Liver (tissue), 8 donors: ENCODE measurements at regions not wholly inside any gene's neighbourhood (a gene's known extent, or its start where the extent isn't known, plus 50 kb on each side); places are given as distances from the start of the nearest gene placed in this dataset.

ENCODE experiments used
- DNase-seq: peaks from one replicate; pipeline ENCODE4 v3.0.0-alpha.2; 2017; ENCODE audit warnings: low spot score
- H3K27ac ChIP-seq, 2 donors: one replicate each; pipeline ENCODE4 v1.7.0; 2013; ENCODE audit warnings: inconsistent platforms in 2 of 2, low read length in 2 of 2, control low read depth in 1 of 2, low read depth in 1 of 2, mild to moderate bottlenecking in 1 of 2
- H3K27me3 ChIP-seq, 4 donors: one replicate each; pipeline versions ENCODE4 v1.6.1 to v1.7.0; 2013; ENCODE audit warnings: low read length in 3 of 4, inconsistent platforms in 1 of 4, mild to moderate bottlenecking in 1 of 4, moderate library complexity in 1 of 4; ENCODE audit not compliant: control insufficient read depth in 4 of 4, insufficient read depth in 4 of 4
- H3K36me3 ChIP-seq, 4 donors: one replicate each; pipeline versions ENCODE4 v1.6.1 to v1.7.0; 2013; ENCODE audit warnings: low read length in 3 of 4, mild to moderate bottlenecking in 3 of 4, low read depth in 1 of 4, moderate library complexity in 1 of 4; ENCODE audit not compliant: control insufficient read depth in 4 of 4, insufficient read depth in 3 of 4
- H3K4me1 ChIP-seq, 4 donors: one replicate each; pipeline versions ENCODE4 v1.6.1 to v1.7.0; 2013; ENCODE audit warnings: low read length in 3 of 4, mild to moderate bottlenecking in 3 of 4, moderate library complexity in 1 of 4; ENCODE audit not compliant: control insufficient read depth in 4 of 4, insufficient read depth in 4 of 4
- H3K4me3 ChIP-seq, 3 donors: one replicate each; pipeline versions ENCODE4 v1.6.1 to v1.7.0; 2013; ENCODE audit warnings: low read length in 3 of 3, control low read depth in 1 of 3, low read depth in 1 of 3, mild to moderate bottlenecking in 1 of 3
- H3K9ac ChIP-seq, 2 donors: one replicate each; pipeline ENCODE4 v1.7.0; 2013; ENCODE audit warnings: low read length in 2 of 2, mild to moderate bottlenecking in 2 of 2, moderate library complexity in 2 of 2, control low read depth in 1 of 2, low read depth in 1 of 2
- H3K9me3 ChIP-seq, 4 donors: one replicate each; pipeline versions ENCODE4 v1.6.1 to v1.7.0; 2013; ENCODE audit warnings: low read length in 3 of 4; ENCODE audit not compliant: control insufficient read depth in 4 of 4
- EGR1 ChIP-seq, 2 donors: IDR thresholded peaks; 2 replicates each; pipeline ENCODE4 v1.6.1; 2016 to 2018; ENCODE audit warnings: antibody characterized with exemption in 2 of 2, low read depth in 2 of 2
- FOXA1 ChIP-seq: IDR thresholded peaks from 2 replicates; pipeline ENCODE4 v1.6.1; 2016; ENCODE audit warnings: antibody characterized with exemption
- FOXA2 ChIP-seq: IDR thresholded peaks from 2 replicates; pipeline ENCODE4 v1.6.1; 2016; ENCODE audit warnings: antibody characterized with exemption
- GABPA ChIP-seq, 2 donors: IDR thresholded peaks in 1 of 2; conservative IDR thresholded peaks in 1 of 2; 2 replicates each; pipeline ENCODE4 v1.6.1; 2016; ENCODE audit warnings: antibody characterized with exemption in 2 of 2, mild to moderate bottlenecking in 1 of 2, moderate library complexity in 1 of 2
- HNF4A ChIP-seq, 2 donors: conservative IDR thresholded peaks; 2 replicates each; pipeline ENCODE4 v1.6.1; 2016; ENCODE audit warnings: antibody characterized with exemption in 2 of 2, mild to moderate bottlenecking in 2 of 2
- HNF4G ChIP-seq: IDR thresholded peaks from 2 replicates; pipeline ENCODE4 v1.6.1; 2016; ENCODE audit warnings: antibody characterized with exemption
- NR2F2 ChIP-seq: IDR thresholded peaks from 2 replicates; pipeline ENCODE4 v1.6.1; 2016; ENCODE audit warnings: antibody characterized with exemption
- RAD21 ChIP-seq, 2 donors: IDR thresholded peaks; 2 replicates each; pipeline ENCODE4 v1.6.1; 2016; ENCODE audit warnings: antibody characterized with exemption in 2 of 2, mild to moderate bottlenecking in 2 of 2
- RXRA ChIP-seq, 2 donors: IDR thresholded peaks; 2 replicates each; pipeline ENCODE4 v1.6.1; 2017 to 2018; ENCODE audit warnings: antibody characterized with exemption in 2 of 2, mild to moderate bottlenecking in 1 of 2
- SP1 ChIP-seq: IDR thresholded peaks from 2 replicates; pipeline ENCODE4 v1.6.1; 2018; ENCODE audit warnings: antibody characterized with exemption, mild to moderate bottlenecking
- TAF1 ChIP-seq: conservative IDR thresholded peaks from 2 replicates; pipeline ENCODE4 v1.6.1; 2016; ENCODE audit warnings: antibody characterized with exemption, mild to moderate bottlenecking
- WGBS: extraction: QIAGEN DNeasy Blood & Tissue Kit; methylation state at CpG from one replicate; pipeline ENCODE4 v1.1.7; 2013; 5-methylcytosine and 5-hydroxymethylcytosine counted together
- TF ChIP-seq, protein P1 (sequence below): fragments of 150-350 bp; IDR thresholded peaks from 2 replicates; pipeline ENCODE4 v1.5.1; 2017; ENCODE audit warnings: improper control_type of control experiment, low read depth, low read length; ENCODE audit not compliant: missing input control
- TF ChIP-seq, protein P2 (sequence below): IDR thresholded peaks from 2 replicates; pipeline ENCODE4 v1.6.1; 2016; ENCODE audit warnings: antibody characterized with exemption
- TF ChIP-seq, protein P3 (sequence below): IDR thresholded peaks from 2 replicates; pipeline ENCODE4 v1.6.1; 2016; ENCODE audit warnings: antibody characterized with exemption
- TF ChIP-seq, protein P4 (sequence below): IDR thresholded peaks from 2 replicates; pipeline ENCODE4 v1.6.1; 2016; ENCODE audit warnings: antibody characterized with exemption, mild to moderate bottlenecking
- donor health status: healthy.
- donor health status: healthy.
- donor health status: healthy.
- donor health status: healthy.
- donor health status: healthy.

DNA sequence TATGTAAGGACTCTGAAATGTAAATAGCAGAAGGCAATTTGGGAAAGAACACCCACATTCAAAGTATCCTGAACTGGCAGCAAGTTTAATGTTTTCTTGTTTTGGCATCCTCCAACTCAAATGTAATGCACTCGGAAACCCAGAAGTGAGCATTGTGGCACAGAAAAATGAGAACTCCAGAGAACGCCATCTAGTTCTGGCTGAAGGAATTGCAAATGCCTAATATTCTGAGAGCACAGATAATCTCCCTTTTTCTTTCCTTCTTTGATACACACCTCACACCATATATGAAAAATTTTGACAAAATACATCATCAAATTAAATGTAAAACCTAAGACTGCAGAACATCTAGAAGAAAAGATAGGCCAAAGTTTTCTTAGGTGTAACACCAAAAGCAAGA is 52.1 kb downstream of the PWWP3B start:
- H3K36me3 ChIP-seq = no peaks in the 10 kb centered on the region
- no peak overlapping the region for H3K27ac ChIP-seq
- DNase-seq = no peak
- no peak overlapping the region for H3K4me3 ChIP-seq
- peaks cover 0 to 2% (median 0%) of the 10 kb centered on the region in 4 donors for H3K27me3 ChIP-seq
- TF ChIP-seq, protein P1, sequence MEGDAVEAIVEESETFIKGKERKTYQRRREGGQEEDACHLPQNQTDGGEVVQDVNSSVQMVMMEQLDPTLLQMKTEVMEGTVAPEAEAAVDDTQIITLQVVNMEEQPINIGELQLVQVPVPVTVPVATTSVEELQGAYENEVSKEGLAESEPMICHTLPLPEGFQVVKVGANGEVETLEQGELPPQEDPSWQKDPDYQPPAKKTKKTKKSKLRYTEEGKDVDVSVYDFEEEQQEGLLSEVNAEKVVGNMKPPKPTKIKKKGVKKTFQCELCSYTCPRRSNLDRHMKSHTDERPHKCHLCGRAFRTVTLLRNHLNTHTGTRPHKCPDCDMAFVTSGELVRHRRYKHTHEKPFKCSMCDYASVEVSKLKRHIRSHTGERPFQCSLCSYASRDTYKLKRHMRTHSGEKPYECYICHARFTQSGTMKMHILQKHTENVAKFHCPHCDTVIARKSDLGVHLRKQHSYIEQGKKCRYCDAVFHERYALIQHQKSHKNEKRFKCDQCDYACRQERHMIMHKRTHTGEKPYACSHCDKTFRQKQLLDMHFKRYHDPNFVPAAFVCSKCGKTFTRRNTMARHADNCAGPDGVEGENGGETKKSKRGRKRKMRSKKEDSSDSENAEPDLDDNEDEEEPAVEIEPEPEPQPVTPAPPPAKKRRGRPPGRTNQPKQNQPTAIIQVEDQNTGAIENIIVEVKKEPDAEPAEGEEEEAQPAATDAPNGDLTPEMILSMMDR = peak; percentile 38
- peak; percentile 56 to 72 for TF ChIP-seq RAD21 (IDR thresholded peaks at IDR 0.05)
- no peak for TF ChIP-seq GABPA (IDR thresholded peaks at IDR 0.05 in 1 of 2, conservative IDR thresholded peaks at IDR 0.05 in 1 of 2)
- WGBS = 15% methylated on average over 2 of the region's 2 CpGs
- no peaks in the 10 kb centered on the region for H3K9me3 ChIP-seq
- H3K9ac ChIP-seq = no peak overlapping the region
- no peaks in the 10 kb centered on the region for H3K4me1 ChIP-seq

DNA sequence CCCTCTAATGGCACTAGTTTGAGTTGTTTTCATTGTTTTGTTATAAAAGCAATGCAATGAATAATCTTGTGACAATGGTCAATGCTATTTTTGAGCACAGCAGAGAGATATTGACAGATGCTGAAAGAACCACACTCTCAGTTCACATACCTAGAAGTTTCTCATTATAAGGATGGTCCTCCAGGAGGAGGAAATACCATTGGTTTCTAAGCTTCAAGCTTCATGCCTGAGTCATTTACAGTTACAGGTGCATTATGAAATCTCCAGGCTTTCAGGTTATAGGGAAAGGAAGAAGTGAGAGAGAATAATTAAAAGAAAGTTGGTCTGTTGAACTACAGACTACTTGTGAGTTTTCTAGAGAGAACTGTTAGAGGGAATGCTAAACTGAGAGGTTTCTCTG is 75.3 kb downstream of the PWWP3B start:
- H3K9me3 ChIP-seq = no peaks in the 10 kb centered on the region
- H3K27ac ChIP-seq = no peak overlapping the region
- no peak overlapping the region for H3K4me3 ChIP-seq
- H3K4me1 ChIP-seq = no peaks in the 10 kb centered on the region
- TF ChIP-seq NR2F2 = no peak
- TF ChIP-seq, protein P1 = no peak
- no peaks in the 10 kb centered on the region for H3K27me3 ChIP-seq
- H3K36me3 ChIP-seq = no peaks in the 10 kb centered on the region
- no peak for DNase-seq
- no peak overlapping the region for H3K9ac ChIP-seq

DNA sequence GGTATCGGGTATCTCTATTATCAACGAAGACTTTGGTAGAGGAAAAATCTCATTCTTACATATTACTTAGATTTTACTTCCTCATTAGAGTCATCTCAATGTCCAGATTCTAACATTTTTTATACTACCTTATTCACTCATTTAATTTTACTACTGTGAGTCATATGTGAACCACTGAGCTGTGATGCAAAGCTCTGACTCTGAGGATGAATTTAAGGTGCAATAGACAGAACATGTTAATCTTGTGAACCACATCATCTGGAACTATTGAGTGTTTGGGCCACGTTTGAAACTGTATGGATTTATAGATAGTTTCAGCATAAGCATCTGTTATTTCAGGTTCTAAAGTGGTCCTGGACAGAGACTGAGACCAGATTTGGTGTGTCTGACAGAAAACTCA is 78.4 kb downstream of the PWWP3B start:
- Histone ChIP-seq H3K36me3 (no peaks in the 10 kb centered on the region), H3K4me1 (no peaks in the 10 kb centered on the region), H3K9me3 (no peaks in the 10 kb centered on the region), H3K9ac (no peak overlapping the region), H3K27me3 (no peaks in the 10 kb centered on the region), H3K4me3 (no peak overlapping the region), H3K27ac (no peak overlapping the region)
- TF ChIP-seq, protein P2, sequence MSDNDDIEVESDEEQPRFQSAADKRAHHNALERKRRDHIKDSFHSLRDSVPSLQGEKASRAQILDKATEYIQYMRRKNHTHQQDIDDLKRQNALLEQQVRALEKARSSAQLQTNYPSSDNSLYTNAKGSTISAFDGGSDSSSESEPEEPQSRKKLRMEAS = no peak
- TF ChIP-seq FOXA2 (no peak), SP1 (no peak), NR2F2 (no peak), HNF4G (no peak), RAD21 (IDR thresholded peaks at IDR 0.05) (no peak), HNF4A (conservative IDR thresholded peaks at IDR 0.05) (no peak), RXRA (IDR thresholded peaks at IDR 0.05) (no peak), EGR1 (IDR thresholded peaks at IDR 0.05; ENCODE audit: low read depth in 2 of 2) (no peak), GABPA (IDR thresholded peaks at IDR 0.05 in 1 of 2, conservative IDR thresholded peaks at IDR 0.05 in 1 of 2) (no peak), TAF1 (no peak), FOXA1 (no peak)
- TF ChIP-seq, protein P1 = no peak
- TF ChIP-seq, protein P3, sequence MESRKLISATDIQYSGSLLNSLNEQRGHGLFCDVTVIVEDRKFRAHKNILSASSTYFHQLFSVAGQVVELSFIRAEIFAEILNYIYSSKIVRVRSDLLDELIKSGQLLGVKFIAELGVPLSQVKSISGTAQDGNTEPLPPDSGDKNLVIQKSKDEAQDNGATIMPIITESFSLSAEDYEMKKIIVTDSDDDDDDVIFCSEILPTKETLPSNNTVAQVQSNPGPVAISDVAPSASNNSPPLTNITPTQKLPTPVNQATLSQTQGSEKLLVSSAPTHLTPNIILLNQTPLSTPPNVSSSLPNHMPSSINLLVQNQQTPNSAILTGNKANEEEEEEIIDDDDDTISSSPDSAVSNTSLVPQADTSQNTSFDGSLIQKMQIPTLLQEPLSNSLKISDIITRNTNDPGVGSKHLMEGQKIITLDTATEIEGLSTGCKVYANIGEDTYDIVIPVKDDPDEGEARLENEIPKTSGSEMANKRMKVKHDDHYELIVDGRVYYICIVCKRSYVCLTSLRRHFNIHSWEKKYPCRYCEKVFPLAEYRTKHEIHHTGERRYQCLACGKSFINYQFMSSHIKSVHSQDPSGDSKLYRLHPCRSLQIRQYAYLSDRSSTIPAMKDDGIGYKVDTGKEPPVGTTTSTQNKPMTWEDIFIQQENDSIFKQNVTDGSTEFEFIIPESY = no peak
- TF ChIP-seq, protein P4, sequence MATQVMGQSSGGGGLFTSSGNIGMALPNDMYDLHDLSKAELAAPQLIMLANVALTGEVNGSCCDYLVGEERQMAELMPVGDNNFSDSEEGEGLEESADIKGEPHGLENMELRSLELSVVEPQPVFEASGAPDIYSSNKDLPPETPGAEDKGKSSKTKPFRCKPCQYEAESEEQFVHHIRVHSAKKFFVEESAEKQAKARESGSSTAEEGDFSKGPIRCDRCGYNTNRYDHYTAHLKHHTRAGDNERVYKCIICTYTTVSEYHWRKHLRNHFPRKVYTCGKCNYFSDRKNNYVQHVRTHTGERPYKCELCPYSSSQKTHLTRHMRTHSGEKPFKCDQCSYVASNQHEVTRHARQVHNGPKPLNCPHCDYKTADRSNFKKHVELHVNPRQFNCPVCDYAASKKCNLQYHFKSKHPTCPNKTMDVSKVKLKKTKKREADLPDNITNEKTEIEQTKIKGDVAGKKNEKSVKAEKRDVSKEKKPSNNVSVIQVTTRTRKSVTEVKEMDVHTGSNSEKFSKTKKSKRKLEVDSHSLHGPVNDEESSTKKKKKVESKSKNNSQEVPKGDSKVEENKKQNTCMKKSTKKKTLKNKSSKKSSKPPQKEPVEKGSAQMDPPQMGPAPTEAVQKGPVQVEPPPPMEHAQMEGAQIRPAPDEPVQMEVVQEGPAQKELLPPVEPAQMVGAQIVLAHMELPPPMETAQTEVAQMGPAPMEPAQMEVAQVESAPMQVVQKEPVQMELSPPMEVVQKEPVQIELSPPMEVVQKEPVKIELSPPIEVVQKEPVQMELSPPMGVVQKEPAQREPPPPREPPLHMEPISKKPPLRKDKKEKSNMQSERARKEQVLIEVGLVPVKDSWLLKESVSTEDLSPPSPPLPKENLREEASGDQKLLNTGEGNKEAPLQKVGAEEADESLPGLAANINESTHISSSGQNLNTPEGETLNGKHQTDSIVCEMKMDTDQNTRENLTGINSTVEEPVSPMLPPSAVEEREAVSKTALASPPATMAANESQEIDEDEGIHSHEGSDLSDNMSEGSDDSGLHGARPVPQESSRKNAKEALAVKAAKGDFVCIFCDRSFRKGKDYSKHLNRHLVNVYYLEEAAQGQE = no peak
- no peak for DNase-seq
- 67% methylated on average over 3 of the region's 3 CpGs for WGBS
